OCI-LY7 (cell line): ENCODE measurements at regions not wholly inside any gene's neighbourhood (a gene's known extent, or its start where the extent isn't known, plus 50 kb on each side); places are given as distances from the start of the nearest gene placed in this dataset.

ENCODE experiments used
- BruUV-seq: library from RNA; stranded (reverse); fragments of 400-500 nt; replicated peaks from 2 replicates; lab custom pipeline; 2021; lab: Mats Ljungman, UMichigan
- CTCF ChIA-PET: fragments of 300-600 bp; sonication (Branson Sonifier 250); formaldehyde crosslinking; loops from one replicate; lab custom pipeline; 2022; ENCODE audit warnings: antibody characterized with exemption; ENCODE audit not compliant: unreplicated experiment; lab: Charles Lee
- POLR2A ChIA-PET: fragments of 300-600 bp; sonication (Branson Sonifier 250); formaldehyde crosslinking; loops from one replicate; lab custom pipeline; 2022; ENCODE audit warnings: antibody characterized with exemption; lab: Charles Lee
- DNase-seq: peaks from one replicate; pipeline ENCODE4 v3.0.0-alpha.2; 2015; ENCODE audit warnings: low spot score
- H2AFZ ChIP-seq: fragments of 200-600 bp; sonication (generic), shearing (Covaris generic); 2 replicates; pipeline ENCODE4 v1.6.1; 2014; ENCODE audit warnings: mild to moderate bottlenecking, antibody characterized with exemption, low read length, moderate library complexity
- H3K27ac ChIP-seq: fragments of 200-600 bp; sonication (generic); 2 replicates; pipeline ENCODE4 v1.5.1; 2014; ENCODE audit warnings: mixed run types, low read depth, mild to moderate bottlenecking, moderate library complexity, low read length, inconsistent platforms; ENCODE audit not compliant: poor library complexity, severe bottlenecking
- H3K36me3 ChIP-seq: fragments of 200-600 bp; sonication (generic); 2 replicates; pipeline ENCODE4 v1.6.1; 2014; ENCODE audit warnings: mild to moderate bottlenecking, antibody characterized with exemption, low read length, moderate library complexity, mixed read lengths; ENCODE audit not compliant: insufficient read depth
- H3K4me1 ChIP-seq: fragments of 200-600 bp; sonication (generic); 2 replicates; pipeline ENCODE4 v1.5.1; 2014; ENCODE audit warnings: mild to moderate bottlenecking, low read length; ENCODE audit not compliant: insufficient read depth, poor library complexity, severe bottlenecking
- H3K4me2 ChIP-seq: fragments of 200-600 bp; sonication (generic); 2 replicates; pipeline ENCODE4 v1.6.1; 2014; ENCODE audit warnings: mild to moderate bottlenecking, low read length
- H3K4me3 ChIP-seq: fragments of 200-600 bp; sonication (generic); 2 replicates; pipeline ENCODE4 v1.5.1; 2014; ENCODE audit warnings: mild to moderate bottlenecking, low read depth, low read length; ENCODE audit not compliant: poor library complexity, severe bottlenecking
- H3K79me2 ChIP-seq: fragments of 200-600 bp; sonication (generic); 2 replicates; pipeline ENCODE4 v1.6.1; 2016; ENCODE audit warnings: low read depth, mild to moderate bottlenecking, low read length, moderate library complexity, mixed read lengths; ENCODE audit not compliant: insufficient read depth
- H3K9me2 ChIP-seq: fragments of 200-600 bp; sonication (generic); 2 replicates; pipeline ENCODE4 v1.6.1; 2016; ENCODE audit warnings: mild to moderate bottlenecking, low read length, mixed read lengths; ENCODE audit not compliant: insufficient read depth
- H3K9me3 ChIP-seq: fragments of 200-600 bp; sonication (generic); 2 replicates; pipeline ENCODE4 v1.6.1; 2014; ENCODE audit warnings: mild to moderate bottlenecking, mixed run types, low read length, mixed read lengths
- H4K20me1 ChIP-seq: fragments of 200-600 bp; sonication (generic); 2 replicates; pipeline ENCODE4 v1.6.1; 2014; ENCODE audit warnings: mild to moderate bottlenecking, antibody characterized with exemption, low read length, moderate library complexity, mixed read lengths; ENCODE audit not compliant: insufficient read depth
- CTCF ChIP-seq: fragments of 200-600 bp; sonication (generic); conservative IDR thresholded peaks from 2 replicates; pipeline ENCODE4 v1.5.1; 2014; ENCODE audit warnings: mild to moderate bottlenecking, antibody characterized with exemption, low read length, moderate library complexity, mixed read lengths
- EZH2phosphoT487 ChIP-seq: fragments of 200-600 bp; sonication (generic); IDR thresholded peaks from 2 replicates; pipeline ENCODE4 v1.6.1; 2018; ENCODE audit warnings: low read depth, borderline replicate concordance, mild to moderate bottlenecking, mixed run types, antibody characterized with exemption, low read length, moderate library complexity, mixed read lengths
- intact Hi-C: fragments of 100-400 bp; cut with micrococcal nuclease; formaldehyde crosslinking; loops from one replicate; pipeline ENCODE4 v1.10.0; 2022; ENCODE audit not compliant: unreplicated experiment

- no peak overlapping the region for H3K4me3 ChIP-seq
- H3K4me2 ChIP-seq, result no peak overlapping the region
- no TSS peak for BruUV-seq
- DNase-seq, result no peak
- no peak overlapping the region for H2AFZ ChIP-seq
- ChIA-PET POLR2A (interaction anchor here (0.6 kb wide), 1 partner anchor 50 kb away, joined by 3 read pairs; no protein-coding TSS in a partner anchor), CTCF (no interaction called here)
- no peaks in the 10 kb centered on the region for H3K9me2 ChIP-seq
- no peaks in the 10 kb centered on the region for H3K9me3 ChIP-seq
- TF ChIP-seq CTCF (no peak), EZH2phosphoT487 (no peak)
- H3K79me2 ChIP-seq, result no peaks in the 10 kb centered on the region
- no peaks in the 10 kb centered on the region for H4K20me1 ChIP-seq
- no peak overlapping the region for H3K27ac ChIP-seq
- H3K36me3 ChIP-seq, result no peaks in the 10 kb centered on the region
- intact Hi-C loops, result no loop called here
- H3K4me1 ChIP-seq, result no peaks in the 10 kb centered on the region
Observed at GRCh38 chr7:33685981-33686683, 219.2 kb upstream of the BMPER start.

GRCh38 chr7:33687625-33688024, 217.7 kb upstream of the BMPER start:
- intact Hi-C loops, result no loop called here
- no TSS peak for BruUV-seq
- Histone ChIP-seq H2AFZ (no peak overlapping the region), H3K9me2 (no peaks in the 10 kb centered on the region), H3K9me3 (no peaks in the 10 kb centered on the region), H4K20me1 (no peaks in the 10 kb centered on the region), H3K36me3 (no peaks in the 10 kb centered on the region), H3K4me2 (no peak overlapping the region), H3K4me1 (no peaks in the 10 kb centered on the region), H3K27ac (no peak overlapping the region), H3K4me3 (no peak overlapping the region), H3K79me2 (no peaks in the 10 kb centered on the region)
- ChIA-PET CTCF (no interaction called here), POLR2A (no interaction called here)
- TF ChIP-seq EZH2phosphoT487 (no peak), CTCF (no peak)
- no peak for DNase-seq

- ChIA-PET POLR2A (no interaction called here), CTCF (no interaction called here)
- H4K20me1 ChIP-seq, result no peaks in the 10 kb centered on the region
- no peaks in the 10 kb centered on the region for H3K4me1 ChIP-seq
- H3K36me3 ChIP-seq, result no peaks in the 10 kb centered on the region
- H3K9me2 ChIP-seq, result no peaks in the 10 kb centered on the region
- intact Hi-C loops, result no loop called here
- no peak overlapping the region for H3K4me3 ChIP-seq
- no peak for DNase-seq
- no peak overlapping the region for H3K27ac ChIP-seq
- no peak overlapping the region for H3K4me2 ChIP-seq
- no TSS peak for BruUV-seq
- no peak overlapping the region for H2AFZ ChIP-seq
- no peaks in the 10 kb centered on the region for H3K9me3 ChIP-seq
- no peaks in the 10 kb centered on the region for H3K79me2 ChIP-seq
- TF ChIP-seq EZH2phosphoT487 (no peak), CTCF (no peak)
Observed at GRCh38 chr7:33691180-33691579, 214.2 kb upstream of the BMPER start.
